Keratinocyte (primary cell): ENCODE measurements at regions not wholly inside any gene's neighbourhood (a gene's known extent, or its start where the extent isn't known, plus 50 kb on each side); places are given as distances from the start of the nearest gene placed in this dataset.

ENCODE experiments used
- EZH2 ChIP-seq: IDR thresholded peaks from one replicate; pipeline ENCODE4 v1.6.1; 2012; ENCODE audit warnings: inconsistent platforms, mild to moderate bottlenecking, low read length, moderate library complexity
- TF ChIP-seq, protein P1 (sequence below), 3 experiments: IDR thresholded peaks in 1 of 3; conservative IDR thresholded peaks in 1 of 3; optimal IDR thresholded peaks in 1 of 3; 2 replicates in 2 of 3; 3 replicates in 1 of 3; pipeline versions ENCODE3 to v1.5.1; 2011; ENCODE audit warnings: low read length in 3 of 3, mild to moderate bottlenecking in 3 of 3, moderate library complexity in 2 of 3, control low read depth in 1 of 3, inconsistent platforms in 1 of 3; ENCODE audit not compliant: insufficient read depth in 2 of 3; ENCODE audit errors: extremely low read depth in 1 of 3

GRCh38 chr5:174953871-174954270 is 229.5 kb downstream of the MSX2 start:
- TF ChIP-seq, protein P1, sequence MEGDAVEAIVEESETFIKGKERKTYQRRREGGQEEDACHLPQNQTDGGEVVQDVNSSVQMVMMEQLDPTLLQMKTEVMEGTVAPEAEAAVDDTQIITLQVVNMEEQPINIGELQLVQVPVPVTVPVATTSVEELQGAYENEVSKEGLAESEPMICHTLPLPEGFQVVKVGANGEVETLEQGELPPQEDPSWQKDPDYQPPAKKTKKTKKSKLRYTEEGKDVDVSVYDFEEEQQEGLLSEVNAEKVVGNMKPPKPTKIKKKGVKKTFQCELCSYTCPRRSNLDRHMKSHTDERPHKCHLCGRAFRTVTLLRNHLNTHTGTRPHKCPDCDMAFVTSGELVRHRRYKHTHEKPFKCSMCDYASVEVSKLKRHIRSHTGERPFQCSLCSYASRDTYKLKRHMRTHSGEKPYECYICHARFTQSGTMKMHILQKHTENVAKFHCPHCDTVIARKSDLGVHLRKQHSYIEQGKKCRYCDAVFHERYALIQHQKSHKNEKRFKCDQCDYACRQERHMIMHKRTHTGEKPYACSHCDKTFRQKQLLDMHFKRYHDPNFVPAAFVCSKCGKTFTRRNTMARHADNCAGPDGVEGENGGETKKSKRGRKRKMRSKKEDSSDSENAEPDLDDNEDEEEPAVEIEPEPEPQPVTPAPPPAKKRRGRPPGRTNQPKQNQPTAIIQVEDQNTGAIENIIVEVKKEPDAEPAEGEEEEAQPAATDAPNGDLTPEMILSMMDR (optimal IDR thresholded peaks at IDR 0.05 in 1 of 3, IDR thresholded peaks at IDR 0.05 in 1 of 3, conservative IDR thresholded peaks at IDR 0.05 in 1 of 3; ENCODE audit: extremely low read depth in 1 of 3, insufficient read depth in 2 of 3, low read length in 3 of 3), result no peak
- TF ChIP-seq EZH2, result no peak
